A549 (cell line): ENCODE measurements at regions not wholly inside any gene's neighbourhood (a gene's known extent, or its start where the extent isn't known, plus 50 kb on each side); places are given as distances from the start of the nearest gene placed in this dataset.
A peak's percentile ranks its signal among the peaks of the same experiment; 100 is the strongest.

Experiments used
- ATAC-seq, 2 experiments: fragments of 200-7000 bp in 1 of 2; fragments of >200 bp in 1 of 2; cut with Nextera tagmentation in 1 of 2; cut with Tn5 transposase in 1 of 2; 3 replicates each; pipeline versions ENCODE4 v1.8.0 to v1.9.1; 2018 to 2020; ENCODE audit warnings: mild to moderate bottlenecking in 1 of 2, moderate library complexity in 1 of 2
- CTCF ChIA-PET: fragments of 300-600 bp; sonication (Branson Sonifier 250); formaldehyde crosslinking; extraction: SDS; loops from one replicate; lab custom pipeline; 2021; ENCODE audit warnings: antibody characterized with exemption, inconsistent platforms; lab: Yijun Ruan, JAX
- POLR2A ChIA-PET: fragments of 350-600 bp; formaldehyde crosslinking; extraction: SDS; loops from one replicate; lab custom pipeline; 2021; ENCODE audit warnings: antibody characterized with exemption, inconsistent platforms; lab: Yijun Ruan, JAX
- DNase-seq, 2 experiments: peaks; one replicate each; pipeline versions ENCODE4 v3.0.0 to v3.0.0-alpha.2; 2011 to 2016; ENCODE audit warnings: low read depth in 1 of 2, low spot score in 1 of 2
- FAIRE-seq: peaks from 2 replicates; lab custom pipeline; 2011; peaks lifted over from hg19 to GRCh38; lab: Jason Lieb, UNC
- H3K27ac ChIP-seq, 2 experiments: fragments of >200 bp; sonication (Bioruptor Twin); formaldehyde crosslinking; 3 replicates each; pipeline ENCODE4 v1.5.1; 2016 to 2017
- H3K4me1 ChIP-seq: fragments of >200 bp; sonication (Bioruptor Twin); formaldehyde crosslinking; 3 replicates; pipeline ENCODE4 v1.6.1; 2016
- H3K4me2 ChIP-seq: fragments of >200 bp; sonication (Bioruptor Twin); formaldehyde crosslinking; 3 replicates; pipeline ENCODE4 v1.6.1; 2016
- H3K4me3 ChIP-seq: fragments of >200 bp; sonication (Bioruptor Twin); formaldehyde crosslinking; 3 replicates; pipeline ENCODE4 v1.5.1; 2016
- H3K9me3 ChIP-seq: fragments of >200 bp; sonication (Bioruptor Twin); formaldehyde crosslinking; 3 replicates; pipeline ENCODE4 v1.6.1; 2016
- BHLHE40 ChIP-seq: IDR thresholded peaks from 2 replicates; pipeline ENCODE4 v1.6.1; 2012; ENCODE audit warnings: low read depth, low read length, inconsistent platforms
- CEBPB ChIP-seq, 2 experiments: fragments of >200 bp in 1 of 2; sonication (Bioruptor Twin) in 1 of 2; formaldehyde crosslinking in 1 of 2; IDR thresholded peaks; 2 replicates each; pipeline ENCODE4 v1.6.1; 2012 to 2016
- CHD4 ChIP-seq: fragments of 200-600 bp; sonication (generic); IDR thresholded peaks from 2 replicates; pipeline ENCODE4 v1.6.1; 2016; ENCODE audit warnings: antibody characterized with exemption, mild to moderate bottlenecking, borderline replicate concordance
- EHF ChIP-seq: fragments of 250-450 bp; sonication (Bioruptor Pico); IDR thresholded peaks from 2 replicates; pipeline ENCODE4 v1.5.0; 2020; ENCODE audit warnings: mild to moderate bottlenecking
- EHMT2 ChIP-seq: fragments of 200-600 bp; sonication (generic); IDR thresholded peaks from 2 replicates; pipeline ENCODE4 v1.6.1; 2016; ENCODE audit warnings: antibody characterized with exemption, low read depth, mild to moderate bottlenecking, moderate library complexity
- EP300 ChIP-seq, 2 experiments: fragments of >200 bp; sonication (Bioruptor Twin); formaldehyde crosslinking; IDR thresholded peaks; 2 replicates in 1 of 2; 3 replicates in 1 of 2; pipeline ENCODE4 v1.6.1; 2016 to 2017
- ESRRA ChIP-seq: fragments of 150-350 bp; IDR thresholded peaks from 2 replicates; pipeline ENCODE4 v1.6.1; 2014; ENCODE audit warnings: mild to moderate bottlenecking, low read length, borderline replicate concordance
- FOSL2 ChIP-seq, 2 experiments: fragments of 450-650 bp in 1 of 2; fragments of >200 bp in 1 of 2; sonication (Bioruptor Twin) in 1 of 2; formaldehyde crosslinking; IDR thresholded peaks; 2 replicates each; pipeline versions ENCODE4 v1.5.0 to v1.6.1; 2016 to 2020; ENCODE audit warnings: mild to moderate bottlenecking in 1 of 2, moderate library complexity in 1 of 2
- GATA3 ChIP-seq: IDR thresholded peaks from 2 replicates; pipeline ENCODE4 v1.6.1; 2012; ENCODE audit warnings: borderline replicate concordance
- JUN ChIP-seq, 2 experiments: fragments of >200 bp; sonication (Bioruptor Twin); formaldehyde crosslinking; IDR thresholded peaks; 2 replicates in 1 of 2; 3 replicates in 1 of 2; pipeline ENCODE4 v1.6.1; 2016 to 2017
- JUNB ChIP-seq: fragments of >200 bp; sonication (Bioruptor Twin); formaldehyde crosslinking; IDR thresholded peaks from 2 replicates; pipeline ENCODE4 v1.6.1; 2016
- KDM1A ChIP-seq: fragments of 200-600 bp; sonication (generic); IDR thresholded peaks from 2 replicates; pipeline ENCODE4 v1.6.1; 2016; ENCODE audit warnings: low read depth, mild to moderate bottlenecking
- MYC ChIP-seq: IDR thresholded peaks from 2 replicates; pipeline ENCODE4 v1.6.1; 2012; ENCODE audit warnings: mild to moderate bottlenecking, inconsistent platforms, low read length, improper control_type of control experiment, borderline replicate concordance
- NFE2L2 ChIP-seq: fragments of 150-350 bp; conservative IDR thresholded peaks from 2 replicates; pipeline ENCODE4 v1.6.1; 2014; ENCODE audit warnings: low read length
- NPAS2 ChIP-seq: fragments of 250-450 bp; sonication (Bioruptor Pico); IDR thresholded peaks from 2 replicates; pipeline ENCODE4 v1.8.0; 2022; ENCODE audit warnings: mild to moderate bottlenecking, moderate library complexity, borderline replicate concordance
- RAD21 ChIP-seq, 2 experiments: fragments of >200 bp in 1 of 2; sonication (Bioruptor Twin) in 1 of 2; formaldehyde crosslinking in 1 of 2; IDR thresholded peaks in 1 of 2; conservative IDR thresholded peaks in 1 of 2; 2 replicates in 1 of 2; 3 replicates in 1 of 2; pipeline ENCODE4 v1.6.1; 2012 to 2018; ENCODE audit warnings: inconsistent platforms in 1 of 2
- SREBF2 ChIP-seq: fragments of 450-650 bp; IDR thresholded peaks from 2 replicates; pipeline ENCODE4 v1.6.1; 2014; ENCODE audit warnings: mild to moderate bottlenecking, moderate library complexity
- TP53 ChIP-seq: fragments of 250-450 bp; sonication (Bioruptor Pico); IDR thresholded peaks from 2 replicates; pipeline ENCODE4 v1.5.0; 2021; ENCODE audit warnings: mild to moderate bottlenecking, moderate library complexity
- ZSCAN20 ChIP-seq: fragments of 250-450 bp; sonication (Bioruptor Pico); IDR thresholded peaks from 2 replicates; pipeline ENCODE4 v1.8.0; 2022; ENCODE audit warnings: mild to moderate bottlenecking, moderate library complexity
- WGBS: methylation state at CpG from one replicate; pipeline ENCODE4 v1.1.6; 2017; ENCODE audit errors: missing lambda C conversion rate; 5-methylcytosine and 5-hydroxymethylcytosine counted together
- TF ChIP-seq, protein P1 (sequence below): fragments of >200 bp; sonication (Bioruptor Twin); formaldehyde crosslinking; IDR thresholded peaks from 3 replicates; pipeline ENCODE4 v1.6.1; 2016
- TF ChIP-seq, protein P2 (sequence below): fragments of 250-450 bp; sonication (Bioruptor Pico); IDR thresholded peaks from 2 replicates; pipeline ENCODE4 v1.5.0; 2021; ENCODE audit warnings: mild to moderate bottlenecking, moderate library complexity, borderline replicate concordance
- TF ChIP-seq, protein P3 (sequence below): fragments of 250-450 bp; sonication (Bioruptor Pico); IDR thresholded peaks from 2 replicates; pipeline ENCODE4 v1.5.0; 2020; ENCODE audit warnings: low read depth, mild to moderate bottlenecking, moderate library complexity
- TF ChIP-seq, protein P4 (sequence below): fragments of 150-350 bp; IDR thresholded peaks from 2 replicates; pipeline ENCODE4 v1.6.1; 2014; ENCODE audit warnings: low read depth, mild to moderate bottlenecking, low read length
- TF ChIP-seq, protein P5 (sequence below): fragments of >200 bp; sonication (Bioruptor Twin); formaldehyde crosslinking; IDR thresholded peaks from 2 replicates; pipeline ENCODE4 v1.6.1; 2016
- TF ChIP-seq, protein P6 (sequence below): IDR thresholded peaks from 2 replicates; pipeline ENCODE4 v1.6.1; 2012

DNA sequence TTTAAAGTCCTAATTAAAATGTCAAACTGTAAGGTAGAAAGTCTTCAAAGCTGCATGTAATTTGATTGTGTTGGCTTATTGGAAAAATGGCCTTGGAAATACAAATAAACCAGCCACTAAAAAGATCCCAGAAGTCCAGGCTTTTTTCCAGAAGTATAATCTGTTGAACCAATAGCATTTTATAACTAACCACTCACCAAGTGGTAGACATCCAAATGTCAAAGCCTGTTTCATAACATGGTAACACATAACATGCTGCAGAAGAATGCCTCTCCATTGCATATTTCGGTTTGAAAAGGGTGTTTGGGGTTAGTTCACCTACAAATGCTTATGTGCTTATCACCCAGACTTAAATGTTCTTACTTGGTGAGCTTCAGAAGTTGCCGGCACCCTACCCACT is 183.7 kb upstream of the DIO2 start:
- 69% methylated on average over 2 of the region's 2 CpGs for WGBS
- POLR2A ChIA-PET, result no interaction called here
- Histone ChIP-seq H3K4me1 (peaks cover 15% of the 10 kb centered on the region), H3K4me3 (no peak overlapping the region), H3K9me3 (peaks cover 21% of the 10 kb centered on the region), H3K4me2 (no peak overlapping the region), H3K27ac (no peak overlapping the region)
- CTCF ChIA-PET, result no interaction called here
- FAIRE-seq (no peak), DNase-seq (no peak), ATAC-seq (no peak)
- TF ChIP-seq GATA3, result no peak
- TF ChIP-seq, protein P1, sequence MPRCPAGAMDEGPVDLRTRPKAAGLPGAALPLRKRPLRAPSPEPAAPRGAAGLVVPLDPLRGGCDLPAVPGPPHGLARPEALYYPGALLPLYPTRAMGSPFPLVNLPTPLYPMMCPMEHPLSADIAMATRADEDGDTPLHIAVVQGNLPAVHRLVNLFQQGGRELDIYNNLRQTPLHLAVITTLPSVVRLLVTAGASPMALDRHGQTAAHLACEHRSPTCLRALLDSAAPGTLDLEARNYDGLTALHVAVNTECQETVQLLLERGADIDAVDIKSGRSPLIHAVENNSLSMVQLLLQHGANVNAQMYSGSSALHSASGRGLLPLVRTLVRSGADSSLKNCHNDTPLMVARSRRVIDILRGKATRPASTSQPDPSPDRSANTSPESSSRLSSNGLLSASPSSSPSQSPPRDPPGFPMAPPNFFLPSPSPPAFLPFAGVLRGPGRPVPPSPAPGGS, result no peak
- TF ChIP-seq, protein P2, sequence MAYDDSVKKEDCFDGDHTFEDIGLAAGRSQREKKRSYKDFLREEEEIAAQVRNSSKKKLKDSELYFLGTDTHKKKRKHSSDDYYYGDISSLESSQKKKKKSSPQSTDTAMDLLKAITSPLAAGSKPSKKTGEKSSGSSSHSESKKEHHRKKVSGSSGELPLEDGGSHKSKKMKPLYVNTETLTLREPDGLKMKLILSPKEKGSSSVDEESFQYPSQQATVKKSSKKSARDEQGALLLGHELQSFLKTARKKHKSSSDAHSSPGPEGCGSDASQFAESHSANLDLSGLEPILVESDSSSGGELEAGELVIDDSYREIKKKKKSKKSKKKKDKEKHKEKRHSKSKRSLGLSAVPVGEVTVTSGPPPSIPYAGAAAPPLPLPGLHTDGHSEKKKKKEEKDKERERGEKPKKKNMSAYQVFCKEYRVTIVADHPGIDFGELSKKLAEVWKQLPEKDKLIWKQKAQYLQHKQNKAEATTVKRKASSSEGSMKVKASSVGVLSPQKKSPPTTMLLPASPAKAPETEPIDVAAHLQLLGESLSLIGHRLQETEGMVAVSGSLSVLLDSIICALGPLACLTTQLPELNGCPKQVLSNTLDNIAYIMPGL (CRISPR knock-in tag), result no peak

DNA sequence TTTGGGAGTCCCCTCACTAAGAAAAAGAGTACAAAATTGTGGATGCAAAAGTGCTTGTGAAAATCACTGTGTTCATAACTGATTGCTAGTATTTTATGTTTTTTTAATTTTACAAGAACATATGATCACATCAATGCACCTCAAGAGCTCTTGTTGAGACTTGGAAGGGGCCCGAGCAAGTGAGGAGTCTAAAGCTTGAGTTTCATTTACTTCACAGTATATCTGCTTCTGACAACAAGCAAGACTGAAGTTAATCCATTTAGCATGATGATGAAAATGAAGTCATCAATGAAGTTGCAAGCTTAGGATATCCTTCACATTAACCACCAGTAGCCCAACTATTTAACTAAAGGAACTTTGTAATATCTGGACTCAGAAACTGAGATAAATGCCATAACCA is 182.5 kb upstream of the DIO2 start:
- no peak for FAIRE-seq
- WGBS, result 21% methylated on average over 1 of the region's 1 CpG
- H3K4me2 ChIP-seq, result no peak overlapping the region
- no peak for TF ChIP-seq GATA3
- TF ChIP-seq, protein P3, sequence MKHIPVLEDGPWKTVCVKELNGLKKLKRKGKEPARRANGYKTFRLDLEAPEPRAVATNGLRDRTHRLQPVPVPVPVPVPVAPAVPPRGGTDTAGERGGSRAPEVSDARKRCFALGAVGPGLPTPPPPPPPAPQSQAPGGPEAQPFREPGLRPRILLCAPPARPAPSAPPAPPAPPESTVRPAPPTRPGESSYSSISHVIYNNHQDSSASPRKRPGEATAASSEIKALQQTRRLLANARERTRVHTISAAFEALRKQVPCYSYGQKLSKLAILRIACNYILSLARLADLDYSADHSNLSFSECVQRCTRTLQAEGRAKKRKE, result no peak
- no peak for TF ChIP-seq MYC
- no peak for TF ChIP-seq EHMT2
- TF ChIP-seq, protein P4, sequence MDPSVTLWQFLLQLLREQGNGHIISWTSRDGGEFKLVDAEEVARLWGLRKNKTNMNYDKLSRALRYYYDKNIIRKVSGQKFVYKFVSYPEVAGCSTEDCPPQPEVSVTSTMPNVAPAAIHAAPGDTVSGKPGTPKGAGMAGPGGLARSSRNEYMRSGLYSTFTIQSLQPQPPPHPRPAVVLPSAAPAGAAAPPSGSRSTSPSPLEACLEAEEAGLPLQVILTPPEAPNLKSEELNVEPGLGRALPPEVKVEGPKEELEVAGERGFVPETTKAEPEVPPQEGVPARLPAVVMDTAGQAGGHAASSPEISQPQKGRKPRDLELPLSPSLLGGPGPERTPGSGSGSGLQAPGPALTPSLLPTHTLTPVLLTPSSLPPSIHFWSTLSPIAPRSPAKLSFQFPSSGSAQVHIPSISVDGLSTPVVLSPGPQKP, result no peak
- TF ChIP-seq SREBF2, result no peak
- TF ChIP-seq CHD4, result no peak
- TF ChIP-seq TP53 (CRISPR knock-in tag), result no peak
- TF ChIP-seq NPAS2 (CRISPR knock-in tag), result no peak
- no peak for TF ChIP-seq KDM1A
- TF ChIP-seq ZSCAN20 (CRISPR knock-in tag), result no peak
- TF ChIP-seq JUNB, result no peak
- TF ChIP-seq, protein P1, result no peak
- no peak for TF ChIP-seq EP300 (IDR thresholded peaks at IDR 0.05)
- POLR2A ChIA-PET, result no interaction called here
- H3K9me3 ChIP-seq, result peaks cover 19% of the 10 kb centered on the region
- CTCF ChIA-PET, result no interaction called here
- 0 out of 6 replicates have a peak overlapping the region, but pooled peaks of 1 of the 2 experiments have one; percentile 11 for H3K27ac ChIP-seq
- peaks cover 26% of the 10 kb centered on the region for H3K4me1 ChIP-seq
- no peak for DNase-seq
- H3K4me3 ChIP-seq, result no peak overlapping the region
- ATAC-seq, result no peak

DNA sequence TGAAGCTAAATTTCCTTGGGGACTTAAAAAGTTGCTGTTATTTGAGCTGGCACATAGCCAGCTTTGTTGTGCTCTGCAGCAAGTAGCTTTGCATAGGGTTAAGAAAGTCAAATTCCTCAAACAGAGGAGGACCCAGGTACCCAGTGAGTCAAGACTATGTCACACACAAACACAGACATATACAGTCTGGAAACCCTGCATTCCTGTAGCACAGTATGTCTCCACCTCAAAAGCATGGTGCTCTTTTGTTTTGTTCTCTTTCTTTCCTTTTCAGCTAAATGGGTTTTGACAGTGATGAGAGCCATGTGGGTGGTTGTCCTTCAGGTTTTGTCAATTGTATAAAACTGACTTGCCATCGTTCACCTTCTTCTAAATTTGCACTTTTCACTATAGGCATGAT is 179.6 kb upstream of the DIO2 start:
- TF ChIP-seq JUN (IDR thresholded peaks at IDR 0.05), result 0 out of 5 replicates have a peak, but pooled peaks of 1 of the 2 experiments have one; percentile 31
- TF ChIP-seq, protein P5, sequence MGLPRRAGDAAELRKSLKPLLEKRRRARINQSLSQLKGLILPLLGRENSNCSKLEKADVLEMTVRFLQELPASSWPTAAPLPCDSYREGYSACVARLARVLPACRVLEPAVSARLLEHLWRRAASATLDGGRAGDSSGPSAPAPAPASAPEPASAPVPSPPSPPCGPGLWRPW, result no peak
- no peak for TF ChIP-seq ESRRA
- no peak for TF ChIP-seq EHF (CRISPR knock-in tag)
- peak in 1 of 2 experiments; percentile 78; a peak in 2 of 4 replicates for TF ChIP-seq CEBPB (IDR thresholded peaks at IDR 0.05)
- peak; percentile 21 to 23; a peak in 2 of 5 replicates for TF ChIP-seq RAD21 (conservative IDR thresholded peaks at IDR 0.05 in 1 of 2, IDR thresholded peaks at IDR 0.05 in 1 of 2)
- peak; percentile 82 for TF ChIP-seq JUNB
- peak; percentile 92 for TF ChIP-seq GATA3
- TF ChIP-seq, protein P4, result no peak
- no peak for TF ChIP-seq BHLHE40
- no peak for TF ChIP-seq NFE2L2
- TF ChIP-seq EP300 (IDR thresholded peaks at IDR 0.05), result peak in 1 of 2 experiments; percentile 61; a peak in 3 of 5 replicates
- TF ChIP-seq FOSL2 (IDR thresholded peaks at IDR 0.05), result peak; percentile 42; the same call in 1 of the 2 replicates
- peak; percentile 74 for TF ChIP-seq FOSL2 (CRISPR knock-in tag; IDR thresholded peaks at IDR 0.05)
- TF ChIP-seq, protein P6, sequence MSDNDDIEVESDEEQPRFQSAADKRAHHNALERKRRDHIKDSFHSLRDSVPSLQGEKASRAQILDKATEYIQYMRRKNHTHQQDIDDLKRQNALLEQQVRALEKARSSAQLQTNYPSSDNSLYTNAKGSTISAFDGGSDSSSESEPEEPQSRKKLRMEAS, result peak; percentile 63; the same call in 1 of the 2 replicates
- TF ChIP-seq, all 56 proteins: peak for 8
- peak; percentile 86 to 95; a peak in 4 of 6 replicates for ATAC-seq
- CTCF ChIA-PET, result interaction anchor here (0.6 to 1.2 kb wide), 3 partner anchors 12 to 335 kb away, joined by 3 to 5 read pairs (median 3); no protein-coding TSS in a partner anchor
- POLR2A ChIA-PET, result no interaction called here
- Histone ChIP-seq H3K4me3 (no peak overlapping the region), H3K27ac (peak overlapping the region; percentile 70 to 79), H3K4me1 (peaks cover 33% of the 10 kb centered on the region), H3K9me3 (no peaks in the 10 kb centered on the region), H3K4me2 (peak overlapping the region; percentile 56)
- peak; percentile 28 to 79 for DNase-seq
- 37% methylated on average over 1 of the region's 1 CpG for WGBS
- peak; percentile 13 for FAIRE-seq
